ENCODE measurements at regions not wholly inside any gene's neighbourhood (a gene's known extent, or its start where the extent isn't known, plus 50 kb on each side); places are given as distances from the start of the nearest gene placed in this dataset.
"Not testable (repeated sequence)": the region's sequence is repeated elsewhere in the genome, so short reads cannot be mapped to it uniquely, and the experiment has no call there.

GRCh38 chr21:32088471-32088870, 190.4 kb downstream of the MIS18A start:
- no peak overlapping the region for H3K4me3 Mint-ChIP-seq
- ATAC-seq = no peak
- peaks cover 20% of the 10 kb centered on the region for H3K27me3 Mint-ChIP-seq
- H3K4me1 Mint-ChIP-seq = no peaks in the 10 kb centered on the region
- no peak overlapping the region for H3K27ac Mint-ChIP-seq
- H3K36me3 Mint-ChIP-seq (ENCODE audit: low read depth) = peaks cover 4% of the 10 kb centered on the region
- no peaks in the 10 kb centered on the region for H3K9me3 ChIP-seq (ENCODE audit: control insufficient read depth, low read length, poor library complexity, severe bottlenecking)
- DNase-seq = no peak

- Mint-ChIP-seq H3K27ac (no peak overlapping the region), H3K4me1 (no peaks in the 10 kb centered on the region), H3K27me3 (peaks cover 29% of the 10 kb centered on the region), H3K4me3 (no peak overlapping the region), H3K36me3 (ENCODE audit: low read depth) (peaks cover 4% of the 10 kb centered on the region)
- ATAC-seq = no peak
- H3K9me3 ChIP-seq (ENCODE audit: control insufficient read depth, low read length, poor library complexity, severe bottlenecking) = no peaks in the 10 kb centered on the region
- no peak for DNase-seq
Observed at GRCh38 chr21:32087447-32087846, 191.4 kb downstream of the MIS18A start.

DNA sequence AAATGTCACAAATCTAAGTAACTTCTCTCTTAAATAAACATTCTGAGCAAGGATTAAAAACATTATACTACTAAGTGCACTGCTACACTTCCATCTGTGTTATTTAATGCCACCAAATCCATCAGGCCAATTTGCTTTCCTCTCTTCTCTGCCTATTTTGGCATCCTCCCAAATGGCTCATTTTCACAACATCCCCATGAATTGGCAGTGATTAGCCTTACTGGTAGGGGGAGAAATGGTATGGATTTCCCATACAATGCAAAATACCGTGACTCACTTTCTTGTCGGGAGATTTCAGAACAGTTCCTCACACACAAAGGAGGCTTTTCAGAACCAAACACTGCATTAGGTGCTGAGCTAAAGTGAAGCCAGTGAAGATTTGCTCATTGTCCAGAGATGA, 195.7 kb downstream of the MIS18A start:
- Mint-ChIP-seq H3K27ac (no peak overlapping the region), H3K4me1 (no peaks in the 10 kb centered on the region)
- DNase-seq = no peak

DNA sequence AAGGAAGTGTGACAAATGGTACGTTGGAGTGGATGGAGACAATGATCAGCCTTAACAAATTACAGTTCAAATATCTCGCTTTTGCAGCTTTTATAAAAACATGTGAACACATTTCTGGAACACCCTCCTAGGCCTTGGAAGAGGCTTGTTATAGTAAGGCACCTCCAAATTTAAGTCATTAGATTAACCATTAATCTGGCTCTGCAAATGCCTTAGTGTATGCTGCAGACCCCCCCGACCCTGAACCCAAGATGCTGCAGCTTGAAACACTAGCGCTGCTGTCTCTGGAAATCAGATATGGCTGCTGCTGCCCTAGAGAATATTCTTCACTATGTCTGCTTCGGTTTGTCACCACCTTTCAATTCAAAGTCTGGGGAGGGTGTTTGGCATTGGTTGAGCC, 196.4 kb downstream of the MIS18A start:
- H3K27me3 Mint-ChIP-seq = peaks cover 25% of the 10 kb centered on the region
- H3K4me1 Mint-ChIP-seq = no peaks in the 10 kb centered on the region
- DNase-seq (no peak), ATAC-seq (no peak)
- no peaks in the 10 kb centered on the region for H3K9me3 ChIP-seq (ENCODE audit: control insufficient read depth, low read length, poor library complexity, severe bottlenecking)
- H3K36me3 Mint-ChIP-seq (ENCODE audit: low read depth) = peaks cover 4% of the 10 kb centered on the region
- no peak overlapping the region for H3K27ac Mint-ChIP-seq
- H3K4me3 Mint-ChIP-seq = no peak overlapping the region

More for the DNA sequence above, 195.7 kb downstream of the MIS18A start:
- Mint-ChIP-seq H3K4me3 (no peak overlapping the region), H3K27me3 (peaks cover 25% of the 10 kb centered on the region), H3K36me3 (ENCODE audit: low read depth) (peaks cover 4% of the 10 kb centered on the region)
- ATAC-seq = no peak
- no peaks in the 10 kb centered on the region for H3K9me3 ChIP-seq (ENCODE audit: control insufficient read depth, low read length, poor library complexity, severe bottlenecking)

GRCh38 chr21:32073593-32073992, 200.8 kb downstream of the HUNK start:
- Mint-ChIP-seq H3K4me1 (no peaks in the 10 kb centered on the region), H3K27me3 (no peaks in the 10 kb centered on the region), H3K27ac (no peak overlapping the region), H3K36me3 (ENCODE audit: low read depth) (no peaks in the 10 kb centered on the region), H3K4me3 (no peak overlapping the region)
- H3K9me3 ChIP-seq (ENCODE audit: control insufficient read depth, low read length, poor library complexity, severe bottlenecking) = no peaks in the 10 kb centered on the region
- DNase-seq (no peak), ATAC-seq (no peak)

DNA sequence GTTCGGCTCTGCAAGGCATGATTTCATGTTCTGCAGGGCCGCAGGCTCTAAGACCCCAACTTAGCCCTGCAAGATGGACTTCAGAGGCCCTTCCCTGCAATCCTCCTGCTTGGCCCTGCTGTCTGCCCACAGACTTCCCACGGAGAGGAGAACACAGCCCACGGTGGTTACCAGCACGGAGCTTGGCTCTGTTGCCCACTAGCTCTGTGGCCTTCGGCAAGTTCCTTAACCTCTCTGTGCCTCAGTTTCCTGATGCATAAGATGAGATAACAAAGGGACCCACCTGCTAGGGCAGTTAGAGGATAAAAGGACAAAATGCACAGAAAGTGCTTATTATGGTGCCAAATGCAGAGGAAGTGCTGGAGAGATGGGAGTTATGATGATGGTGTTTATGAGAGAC, 200.4 kb downstream of the HUNK start:
- ATAC-seq (no peak), DNase-seq (no peak)
- Mint-ChIP-seq H3K4me3 (no peak overlapping the region), H3K4me1 (no peaks in the 10 kb centered on the region), H3K36me3 (ENCODE audit: low read depth) (no peaks in the 10 kb centered on the region), H3K27me3 (no peaks in the 10 kb centered on the region), H3K27ac (no peak overlapping the region)
- no peaks in the 10 kb centered on the region for H3K9me3 ChIP-seq (ENCODE audit: control insufficient read depth, low read length, poor library complexity, severe bottlenecking)

DNA sequence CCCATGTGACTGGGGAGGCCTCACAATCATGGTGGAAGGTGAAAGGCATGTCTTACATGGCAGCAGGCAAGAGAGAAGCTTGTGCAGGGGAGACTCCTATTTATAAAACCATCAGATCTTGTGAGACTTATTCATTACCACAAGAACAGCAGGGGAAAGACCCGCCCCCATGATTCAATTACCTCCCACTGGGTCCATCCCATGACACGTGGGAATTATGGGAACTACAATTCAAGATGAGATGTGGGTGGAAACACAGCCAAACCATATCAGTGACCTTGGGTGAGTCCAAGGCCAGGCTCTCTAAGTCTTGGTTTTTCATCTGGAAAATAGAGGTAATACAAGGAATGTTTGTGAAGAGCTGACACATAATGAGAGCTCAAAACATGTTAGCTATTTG, 198.8 kb downstream of the HUNK start:
- not testable (repeated sequence) for H3K4me1 Mint-ChIP-seq, H3K4me3 Mint-ChIP-seq

DNA sequence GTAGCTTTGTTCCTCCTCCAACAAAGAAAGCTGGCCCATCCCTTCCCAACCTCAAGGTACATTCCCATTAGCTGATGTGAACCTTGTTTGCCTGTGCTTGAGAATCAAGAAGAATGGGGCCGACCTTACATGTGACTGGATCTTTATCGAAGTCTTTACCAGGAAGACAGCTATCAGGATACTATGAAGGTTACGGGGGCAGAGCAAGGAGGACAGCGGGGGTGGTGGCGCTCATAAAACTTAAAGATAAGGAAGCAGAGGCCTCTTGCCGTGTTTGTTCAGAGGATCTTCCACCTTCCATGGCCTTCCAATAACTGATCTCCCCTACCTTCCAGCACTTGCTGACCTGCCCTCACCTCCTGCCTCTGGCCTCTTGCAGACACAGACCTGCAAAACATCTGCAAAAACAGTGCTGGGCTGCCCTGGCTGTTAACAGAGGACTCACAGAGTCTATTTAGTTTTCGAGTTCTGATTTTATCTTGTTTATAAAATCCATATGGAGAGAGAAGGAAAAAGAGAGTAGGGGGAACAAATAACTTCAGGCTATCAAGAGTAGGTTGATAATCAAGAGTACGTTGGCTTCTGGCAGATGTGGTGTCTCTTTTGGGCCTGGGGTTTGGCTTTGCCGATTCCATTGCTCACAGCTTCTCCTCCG, 198.0 kb downstream of the HUNK start:
- H3K27me3 Mint-ChIP-seq = peaks cover 2% of the 10 kb centered on the region
- DNase-seq = no peak
- no peak overlapping the region for H3K27ac Mint-ChIP-seq
- H3K36me3 Mint-ChIP-seq (ENCODE audit: low read depth) = no peaks in the 10 kb centered on the region
- no peaks in the 10 kb centered on the region for H3K4me1 Mint-ChIP-seq
- no peak for ATAC-seq
- no peaks in the 10 kb centered on the region for H3K9me3 ChIP-seq (ENCODE audit: control insufficient read depth, low read length, poor library complexity, severe bottlenecking)
- no peak overlapping the region for H3K4me3 Mint-ChIP-seq

More for the DNA sequence above, 198.8 kb downstream of the HUNK start:
- not testable (repeated sequence) for ATAC-seq; H3K27ac Mint-ChIP-seq; H3K36me3 Mint-ChIP-seq (ENCODE audit: low read depth); DNase-seq; H3K27me3 Mint-ChIP-seq; H3K9me3 ChIP-seq (ENCODE audit: control insufficient read depth, low read length, poor library complexity, severe bottlenecking)

- H3K36me3 Mint-ChIP-seq (ENCODE audit: low read depth) = no peaks in the 10 kb centered on the region
Observed at GRCh38 chr21:32070126-32070525, 197.3 kb downstream of the HUNK start.

DNA sequence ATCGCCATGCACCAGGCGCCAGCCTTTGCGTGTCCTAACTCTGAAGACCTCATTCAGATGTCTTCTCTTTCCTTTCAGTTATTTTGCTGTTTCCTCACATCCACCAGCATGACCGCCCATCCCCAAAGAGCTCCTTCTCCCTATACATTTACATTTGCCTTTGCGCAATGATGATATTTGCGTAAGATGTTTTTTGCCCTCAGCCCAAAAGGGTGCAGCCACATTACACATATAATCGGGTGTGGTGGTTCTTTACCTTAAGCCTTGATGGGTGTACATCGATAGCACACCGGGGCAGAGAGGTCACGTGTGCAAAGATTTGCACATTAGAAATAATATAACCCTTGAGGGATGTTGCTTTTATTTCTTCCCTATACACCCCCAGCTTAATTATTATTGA, 192.8 kb downstream of the HUNK start:
- no peaks in the 10 kb centered on the region for H3K4me1 Mint-ChIP-seq
- H3K4me3 Mint-ChIP-seq = no peak overlapping the region
- H3K27ac Mint-ChIP-seq = no peak overlapping the region
- no peak for ATAC-seq
- no peak for DNase-seq
- H3K9me3 ChIP-seq (ENCODE audit: control insufficient read depth, low read length, poor library complexity, severe bottlenecking) = no peaks in the 10 kb centered on the region
- H3K27me3 Mint-ChIP-seq = peaks cover 8% of the 10 kb centered on the region
- no peaks in the 10 kb centered on the region for H3K36me3 Mint-ChIP-seq (ENCODE audit: low read depth)

More at GRCh38 chr21:32070126-32070525, 197.3 kb downstream of the HUNK start:
- H3K4me3 Mint-ChIP-seq = no peak overlapping the region
- ATAC-seq (no peak), DNase-seq (no peak)
- H3K27ac Mint-ChIP-seq = no peak overlapping the region
- no peaks in the 10 kb centered on the region for H3K4me1 Mint-ChIP-seq
- H3K27me3 Mint-ChIP-seq = peaks cover 8% of the 10 kb centered on the region
- no peaks in the 10 kb centered on the region for H3K9me3 ChIP-seq (ENCODE audit: control insufficient read depth, low read length, poor library complexity, severe bottlenecking)

- Mint-ChIP-seq H3K27ac (no peak overlapping the region), H3K4me1 (no peaks in the 10 kb centered on the region), H3K36me3 (ENCODE audit: low read depth) (no peaks in the 10 kb centered on the region), H3K27me3 (peaks cover 8% of the 10 kb centered on the region), H3K4me3 (no peak overlapping the region)
- H3K9me3 ChIP-seq (ENCODE audit: control insufficient read depth, low read length, poor library complexity, severe bottlenecking) = no peaks in the 10 kb centered on the region
- ATAC-seq = no peak
- no peak for DNase-seq
Observed at GRCh38 chr21:32064281-32064910, 191.6 kb downstream of the HUNK start.

DNA sequence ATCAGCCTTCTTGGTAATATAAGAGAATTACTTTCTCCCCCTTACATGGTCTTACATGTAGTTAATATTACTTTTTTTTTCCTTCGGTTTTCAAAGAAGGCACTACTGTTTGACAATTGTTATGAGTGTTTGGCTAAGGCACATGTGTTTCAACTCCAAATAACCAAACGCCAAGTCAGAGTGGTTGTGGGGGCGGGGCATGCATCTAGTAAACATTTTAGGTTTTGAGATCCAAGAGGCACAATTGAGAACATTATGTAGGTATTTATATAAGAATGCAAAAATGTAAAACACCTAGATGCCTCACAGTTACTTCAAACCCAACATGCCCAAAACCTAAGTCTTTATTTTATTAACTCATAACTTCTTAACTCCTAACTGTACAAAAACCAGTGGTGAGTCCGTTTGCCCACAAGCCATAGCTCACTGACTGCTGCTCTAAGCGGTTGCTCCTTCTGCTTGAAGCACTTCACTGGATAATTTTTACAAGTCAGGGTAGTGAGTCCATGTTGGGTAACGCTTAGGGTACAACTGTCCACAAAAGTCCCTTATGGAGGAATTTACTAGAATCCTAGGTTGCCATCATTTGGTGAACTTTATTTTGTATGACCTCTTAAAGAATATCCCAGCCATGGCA, 189.9 kb downstream of the HUNK start:
- Mint-ChIP-seq H3K27me3 (peaks cover 8% of the 10 kb centered on the region), H3K4me1 (no peaks in the 10 kb centered on the region), H3K27ac (no peak overlapping the region), H3K36me3 (ENCODE audit: low read depth) (no peaks in the 10 kb centered on the region), H3K4me3 (no peak overlapping the region)
- no peaks in the 10 kb centered on the region for H3K9me3 ChIP-seq (ENCODE audit: control insufficient read depth, low read length, poor library complexity, severe bottlenecking)
- DNase-seq (no peak), ATAC-seq (no peak)

GRCh38 chr21:32061729-32062128, 188.9 kb downstream of the HUNK start:
- no peak overlapping the region for H3K27ac Mint-ChIP-seq
- no peak overlapping the region for H3K4me3 Mint-ChIP-seq
- DNase-seq = no peak

DNA sequence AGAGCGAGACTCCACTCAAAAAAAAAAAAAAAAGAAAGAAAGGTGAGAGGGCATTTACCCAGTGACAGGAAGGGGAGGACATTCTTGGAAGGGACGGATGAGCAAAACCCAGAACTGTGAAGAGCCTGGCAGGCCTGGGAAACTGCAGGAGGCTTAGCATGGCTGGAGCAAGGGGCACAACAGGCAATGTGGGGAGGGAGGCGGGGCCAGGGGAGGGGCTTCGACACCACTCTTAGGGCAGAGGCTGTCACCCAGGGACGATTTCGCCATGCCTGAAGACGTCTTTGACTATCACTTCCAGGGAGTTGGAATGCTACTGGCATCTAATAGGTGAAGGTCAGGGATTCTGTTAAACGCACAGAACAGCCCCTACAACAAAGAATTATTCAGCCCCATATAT, 184.0 kb downstream of the HUNK start:
- DNase-seq = no peak

More at GRCh38 chr21:32061729-32062128, 188.9 kb downstream of the HUNK start:
- no peak for ATAC-seq
- Mint-ChIP-seq H3K36me3 (ENCODE audit: low read depth) (no peaks in the 10 kb centered on the region), H3K4me1 (no peaks in the 10 kb centered on the region), H3K27me3 (peaks cover 8% of the 10 kb centered on the region)
- no peaks in the 10 kb centered on the region for H3K9me3 ChIP-seq (ENCODE audit: control insufficient read depth, low read length, poor library complexity, severe bottlenecking)

More for the DNA sequence above, 184.0 kb downstream of the HUNK start:
- no peaks in the 10 kb centered on the region for H3K4me1 Mint-ChIP-seq
- peaks cover 6% of the 10 kb centered on the region for H3K27me3 Mint-ChIP-seq
- H3K4me3 Mint-ChIP-seq = no peak overlapping the region
- ATAC-seq = no peak
- no peak overlapping the region for H3K27ac Mint-ChIP-seq
- no peaks in the 10 kb centered on the region for H3K36me3 Mint-ChIP-seq (ENCODE audit: low read depth)
- no peaks in the 10 kb centered on the region for H3K9me3 ChIP-seq (ENCODE audit: control insufficient read depth, low read length, poor library complexity, severe bottlenecking)
